Upper lobe of left lung (tissue), 6 donors: ENCODE measurements at regions not wholly inside any gene's neighbourhood (a gene's known extent, or its start where the extent isn't known, plus 50 kb on each side); places are given as distances from the start of the nearest gene placed in this dataset.

Source experiments
- ATAC-seq, 2 donors: fragments of 200-7000 bp; cut with Tn5 transposase; one replicate each; pipeline ENCODE4 v1.9.1; 2022; ENCODE audit warnings: mild to moderate bottlenecking in 2 of 2, moderate library complexity in 2 of 2; ENCODE audit not compliant: low FRiP score in 2 of 2
- DNase-seq, 2 donors: peaks; one replicate each; pipeline ENCODE4 v3.0.0-alpha.2; 2019 to 2020
- H3K27ac ChIP-seq, 4 donors: fragments of 200-600 bp; sonication (generic); one replicate each; pipeline ENCODE4 v1.5.1; 2016 to 2019
- H3K27me3 ChIP-seq, 4 donors: fragments of 200-600 bp; sonication (generic); one replicate each; pipeline ENCODE4 v1.5.1; 2017 to 2019
- H3K36me3 ChIP-seq, 4 donors: fragments of 200-600 bp; sonication (generic); one replicate each; pipeline ENCODE4 v1.5.1; 2016 to 2019
- H3K4me1 ChIP-seq, 4 donors: fragments of 200-600 bp; sonication (generic); one replicate each; pipeline ENCODE4 v1.5.1; 2018 to 2019
- H3K4me3 ChIP-seq, 4 donors: fragments of 200-600 bp; sonication (generic); one replicate each; pipeline ENCODE4 v1.5.1; 2017 to 2019; ENCODE audit warnings: mild to moderate bottlenecking in 2 of 4, moderate library complexity in 1 of 4
- H3K9me3 ChIP-seq, 4 donors: fragments of 200-600 bp; sonication (generic); one replicate each; pipeline ENCODE4 v1.5.1; 2018 to 2019
- CTCF ChIP-seq, 6 experiments: fragments of 450-650 bp in 4 of 6; fragments of 200-600 bp in 2 of 6; sonication (generic) in 2 of 6; IDR thresholded peaks; one replicate each; pipeline ENCODE4 v1.5.1; 2016 to 2019; ENCODE audit warnings: antibody characterized with exemption in 6 of 6
- EP300 ChIP-seq, 4 donors: sonication (generic); formaldehyde crosslinking; IDR thresholded peaks; one replicate each; pipeline ENCODE4 v1.5.1; 2017; ENCODE audit warnings: antibody characterized with exemption in 4 of 4, control low read depth in 2 of 4
- POLR2A ChIP-seq, 4 donors: fragments of 450-650 bp; IDR thresholded peaks; one replicate each; pipeline ENCODE4 v1.5.1; 2016 to 2017; ENCODE audit warnings: antibody characterized with exemption in 4 of 4, mild to moderate bottlenecking in 2 of 4
- POLR2AphosphoS5 ChIP-seq, 2 donors: sonication (generic); formaldehyde crosslinking; IDR thresholded peaks; one replicate each; pipeline ENCODE4 v1.5.1; 2017; ENCODE audit warnings: antibody characterized with exemption in 2 of 2
- WGBS, 2 donors: methylation state at CpG; one replicate each; pipeline ENCODE4 v1.1.5; 2017 to 2018; 5-methylcytosine and 5-hydroxymethylcytosine counted together
- donor health status: DM: no; HTN: no; CAD: no; lungs with moderate emphysema.
- donor health status: DM: no; HTN: yes; CAD: no; lungs with severe emphysema.

DNA sequence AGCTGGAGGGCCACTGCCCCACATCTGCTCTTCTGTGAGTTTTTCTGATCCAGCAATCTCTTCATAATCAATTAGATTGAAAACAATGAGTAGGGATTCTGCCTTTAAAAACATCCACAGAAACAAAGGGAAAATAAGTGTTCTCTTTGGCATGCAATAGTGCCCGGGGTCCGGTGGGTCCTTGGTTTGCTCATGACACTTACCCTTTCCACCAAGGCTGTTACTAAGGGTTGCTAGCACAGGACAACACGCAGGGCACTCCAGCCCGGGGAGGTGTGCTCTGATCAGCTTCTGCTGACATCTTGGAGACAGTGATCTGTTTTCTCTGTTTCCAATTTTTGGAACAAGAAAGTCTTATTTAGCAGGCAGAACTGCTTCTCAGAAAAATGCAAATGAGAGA lies 146.7 kb downstream of the TEX36 start:
- TF ChIP-seq CTCF (IDR thresholded peaks at IDR 0.05), result no peak
- no peak for TF ChIP-seq POLR2A (IDR thresholded peaks at IDR 0.05)
- TF ChIP-seq POLR2AphosphoS5 (IDR thresholded peaks at IDR 0.05), result no peak
- no peak for TF ChIP-seq EP300 (IDR thresholded peaks at IDR 0.05)
- Histone ChIP-seq H3K27me3 (no peaks in the 10 kb centered on the region), H3K36me3 (no peaks in the 10 kb centered on the region), H3K27ac (no peak overlapping the region), H3K9me3 (no peaks in the 10 kb centered on the region), H3K4me1 (no peaks in the 10 kb centered on the region), H3K4me3 (no peak overlapping the region)
- 92 to 93% methylated on average over 4 of the region's 4 CpGs for WGBS, 2 donors
- DNase-seq, result no peak
- no peak for ATAC-seq

DNA sequence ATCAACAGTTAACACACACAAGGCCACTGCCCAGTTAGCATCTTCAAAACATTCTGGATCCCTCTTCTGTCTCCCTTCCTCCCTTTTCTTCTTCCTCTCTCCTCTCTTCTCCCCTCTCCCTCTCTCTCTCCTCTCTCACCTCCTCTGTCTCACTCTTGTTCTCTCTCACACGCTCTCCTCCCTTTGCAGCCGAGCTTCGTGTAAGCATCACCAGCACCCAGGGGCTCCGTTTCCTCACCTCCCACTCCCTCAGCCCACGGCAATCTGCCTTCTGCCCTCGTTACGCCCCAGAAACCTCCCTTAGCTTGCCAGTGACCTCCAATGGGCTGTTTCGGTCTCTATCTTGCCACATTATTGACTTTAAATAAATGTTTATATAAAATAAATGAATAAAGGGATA lies 147.4 kb downstream of the TEX36 start:
- no peaks in the 10 kb centered on the region for H3K36me3 ChIP-seq
- H3K4me3 ChIP-seq, result no peak overlapping the region
- H3K9me3 ChIP-seq, result no peaks in the 10 kb centered on the region
- DNase-seq, result no peak
- WGBS, 2 donors, result 84 to 87% methylated on average over 8 of the region's 8 CpGs
- H3K27ac ChIP-seq, result no peak overlapping the region
- TF ChIP-seq EP300 (IDR thresholded peaks at IDR 0.05), result no peak
- no peak for TF ChIP-seq POLR2AphosphoS5 (IDR thresholded peaks at IDR 0.05)
- TF ChIP-seq POLR2A (IDR thresholded peaks at IDR 0.05), result no peak
- TF ChIP-seq CTCF (IDR thresholded peaks at IDR 0.05), result no peak
- no peaks in the 10 kb centered on the region for H3K27me3 ChIP-seq
- no peaks in the 10 kb centered on the region for H3K4me1 ChIP-seq
- ATAC-seq, result no peak

- 66 to 71% methylated on average over 5 of the region's 5 CpGs for WGBS, 2 donors
- no peak for ATAC-seq
- Histone ChIP-seq H3K36me3 (no peaks in the 10 kb centered on the region), H3K4me3 (no peak overlapping the region), H3K27me3 (no peaks in the 10 kb centered on the region), H3K27ac (no peak overlapping the region), H3K4me1 (no peaks in the 10 kb centered on the region), H3K9me3 (no peaks in the 10 kb centered on the region)
- no peak for TF ChIP-seq CTCF (IDR thresholded peaks at IDR 0.05)
- no peak for TF ChIP-seq POLR2A (IDR thresholded peaks at IDR 0.05)
- no peak for TF ChIP-seq POLR2AphosphoS5 (IDR thresholded peaks at IDR 0.05)
- TF ChIP-seq EP300 (IDR thresholded peaks at IDR 0.05), result no peak
- DNase-seq, result no peak
Observed at GRCh38 chr10:125534515-125534914, 148.4 kb downstream of the TEX36 start.

DNA sequence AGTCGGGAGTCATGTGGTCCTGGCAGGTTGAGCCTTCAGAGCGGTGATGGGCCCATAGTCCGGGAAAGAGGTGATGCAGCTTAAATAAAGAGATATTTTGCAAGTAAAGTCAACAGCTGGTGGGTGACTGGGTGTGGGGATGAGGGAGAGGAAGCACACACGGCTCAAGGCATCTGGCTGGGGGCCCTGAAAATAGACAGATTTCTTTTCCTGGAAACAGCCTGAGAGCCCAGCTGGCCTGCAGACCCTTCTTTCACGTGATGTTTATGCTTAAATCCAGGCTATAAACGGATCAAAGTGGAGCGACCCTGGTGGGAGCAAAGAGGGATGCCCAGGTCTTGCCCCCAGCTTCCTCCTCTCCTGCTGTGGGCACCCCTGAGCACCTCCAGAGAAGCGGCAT lies 149.1 kb downstream of the TEX36 start:
- Histone ChIP-seq H3K27ac (no peak overlapping the region), H3K4me1 (no peaks in the 10 kb centered on the region), H3K4me3 (no peak overlapping the region), H3K27me3 (no peaks in the 10 kb centered on the region), H3K36me3 (no peaks in the 10 kb centered on the region), H3K9me3 (no peaks in the 10 kb centered on the region)
- TF ChIP-seq CTCF (IDR thresholded peaks at IDR 0.05) (no peak), POLR2A (IDR thresholded peaks at IDR 0.05) (no peak), EP300 (IDR thresholded peaks at IDR 0.05) (no peak), POLR2AphosphoS5 (IDR thresholded peaks at IDR 0.05) (no peak)
- no peak for ATAC-seq
- 44 to 62% methylated on average over 7 to 8 of the region's 8 CpGs for WGBS, 2 donors
- no peak for DNase-seq

DNA sequence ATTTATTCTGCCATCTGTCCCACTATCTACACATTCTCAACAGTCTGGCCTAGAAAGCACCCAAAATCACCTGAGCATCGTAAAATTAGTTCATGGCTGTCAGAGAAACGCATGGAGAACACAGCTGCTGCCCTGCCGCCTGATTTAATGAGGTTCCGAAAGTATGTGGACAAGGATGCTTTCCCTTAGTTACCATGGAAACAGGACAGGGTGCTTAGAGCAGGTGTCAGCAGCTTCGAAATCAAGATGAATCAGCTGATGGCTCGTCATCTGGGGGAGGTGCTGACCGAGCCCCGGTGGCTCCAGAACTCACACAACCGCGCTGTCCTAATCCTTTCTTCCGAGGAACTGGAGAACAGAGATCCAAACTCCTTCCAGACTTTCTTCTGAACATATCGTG lies 151.5 kb downstream of the TEX36 start:
- TF ChIP-seq POLR2AphosphoS5 (IDR thresholded peaks at IDR 0.05) (no peak), CTCF (IDR thresholded peaks at IDR 0.05) (no peak), EP300 (IDR thresholded peaks at IDR 0.05) (no peak), POLR2A (IDR thresholded peaks at IDR 0.05) (no peak)
- H3K36me3 ChIP-seq, result no peaks in the 10 kb centered on the region
- WGBS, 2 donors, result 60 to 61% methylated on average over 12 of the region's 12 CpGs
- H3K9me3 ChIP-seq, result no peaks in the 10 kb centered on the region
- no peak for DNase-seq
- ATAC-seq, result no peak
- H3K27ac ChIP-seq, result no peak overlapping the region
- H3K4me1 ChIP-seq, result no peaks in the 10 kb centered on the region
- no peak overlapping the region for H3K4me3 ChIP-seq
- H3K27me3 ChIP-seq, result no peaks in the 10 kb centered on the region
